ENCODE measurements at regions not wholly inside any gene's neighbourhood (a gene's known extent, or its start where the extent isn't known, plus 50 kb on each side); places are given as distances from the start of the nearest gene placed in this dataset.
"Not testable (repeated sequence)": the region's sequence is repeated elsewhere in the genome, so short reads cannot be mapped to it uniquely, and the experiment has no call there.

DNA sequence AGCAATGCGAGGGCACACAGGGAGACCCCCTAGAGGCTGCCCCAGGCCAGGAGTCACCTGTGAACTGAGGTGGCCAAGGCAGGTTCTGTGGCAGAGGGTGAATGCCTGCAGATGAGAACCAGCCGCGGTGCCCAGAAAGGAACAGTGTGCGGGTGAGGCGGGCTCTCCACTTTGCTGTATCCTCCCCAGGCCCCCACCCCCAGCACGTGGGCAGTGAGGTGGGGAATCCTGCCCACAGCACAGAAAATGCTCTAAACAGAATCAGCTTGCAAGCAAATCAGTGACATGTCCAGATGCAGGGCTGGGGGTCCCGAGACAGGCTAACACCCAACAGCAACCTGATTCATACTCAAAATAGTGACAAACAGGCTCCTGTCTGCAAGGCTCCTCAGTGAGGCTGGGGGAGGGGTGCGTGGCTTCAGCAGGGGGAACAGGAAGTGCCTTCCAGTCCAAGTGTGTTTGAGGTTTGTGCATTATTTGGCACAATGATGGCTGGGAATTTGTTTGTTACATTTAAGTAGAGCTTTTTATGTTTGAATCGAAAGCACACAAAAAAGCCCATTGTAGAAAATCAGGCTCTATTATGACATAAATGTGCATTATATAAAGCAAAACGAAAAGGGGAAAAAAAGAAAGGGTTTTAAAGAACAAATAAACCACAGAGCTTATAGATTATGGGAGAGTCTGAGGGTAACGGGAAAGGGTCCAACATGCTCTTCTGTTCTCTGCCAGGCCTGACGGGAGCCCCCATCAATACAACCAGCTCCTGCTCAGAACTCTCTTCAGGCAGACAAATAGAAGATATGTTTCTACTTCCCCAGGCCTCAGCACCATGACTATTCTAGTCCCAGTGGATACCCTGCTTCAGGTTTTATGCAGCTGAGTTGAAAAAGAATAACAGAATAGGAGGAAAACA is 201.3 kb downstream of the HSD17B3 start:
- H2AFZ ChIP-seq (ENCODE audit: low read depth, low read length) = peak overlapping the region; percentile 70
- ATAC-seq (ENCODE audit: insufficient read depth, low read depth) = peak; percentile 94

DNA sequence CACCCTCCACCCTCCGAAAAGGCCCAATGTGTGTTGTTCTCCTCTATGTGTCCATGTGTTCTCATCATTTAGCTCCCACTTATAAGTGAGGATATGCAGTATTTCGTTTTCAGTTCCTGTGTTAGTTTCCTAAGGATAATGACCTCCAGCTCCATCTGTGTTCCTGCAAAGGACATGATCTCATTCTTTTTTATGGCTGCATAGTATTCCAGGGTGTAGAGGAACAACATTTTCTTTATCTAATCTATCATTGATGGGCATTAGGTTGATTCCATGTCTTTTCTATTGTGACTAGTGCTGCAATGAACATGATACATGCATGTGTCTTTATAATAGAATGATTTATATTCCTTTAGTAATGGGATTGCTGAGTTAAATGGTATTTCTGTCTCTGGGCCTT is 211.3 kb downstream of the HSD17B3 start:
- ATAC-seq (ENCODE audit: insufficient read depth, low read depth) = not testable (repeated sequence)

More for the DNA sequence above, 201.3 kb downstream of the HSD17B3 start:
- Histone ChIP-seq H4K20me1 (ENCODE audit: insufficient read depth, low read length) (no peaks in the 10 kb centered on the region), H3K4me2 (ENCODE audit: insufficient read depth, low read length) (peak overlapping the region; percentile 50), H3K27me3 (ENCODE audit: insufficient read depth, low read length, poor library complexity) (no peaks in the 10 kb centered on the region), H3K4me1 (ENCODE audit: insufficient read depth, low read length) (peaks cover 21% of the 10 kb centered on the region), H3K36me3 (ENCODE audit: insufficient read depth, low read length) (no peaks in the 10 kb centered on the region), H3K9ac (ENCODE audit: low read depth, low read length) (0 out of 2 replicates have a peak overlapping the region, but pooled peaks have one; percentile 34), H3K9me3 (ENCODE audit: insufficient read depth, low read length, severe bottlenecking) (peaks cover 2% of the 10 kb centered on the region), H3K27ac (ENCODE audit: low read length) (peak overlapping the region; percentile 57), H3K79me2 (ENCODE audit: insufficient read depth, low read length) (no peaks in the 10 kb centered on the region), H3K4me3 (ENCODE audit: low read depth in 1 of 2, low read length in 2 of 2) (no peak overlapping the region)
- TF ChIP-seq, protein P1, sequence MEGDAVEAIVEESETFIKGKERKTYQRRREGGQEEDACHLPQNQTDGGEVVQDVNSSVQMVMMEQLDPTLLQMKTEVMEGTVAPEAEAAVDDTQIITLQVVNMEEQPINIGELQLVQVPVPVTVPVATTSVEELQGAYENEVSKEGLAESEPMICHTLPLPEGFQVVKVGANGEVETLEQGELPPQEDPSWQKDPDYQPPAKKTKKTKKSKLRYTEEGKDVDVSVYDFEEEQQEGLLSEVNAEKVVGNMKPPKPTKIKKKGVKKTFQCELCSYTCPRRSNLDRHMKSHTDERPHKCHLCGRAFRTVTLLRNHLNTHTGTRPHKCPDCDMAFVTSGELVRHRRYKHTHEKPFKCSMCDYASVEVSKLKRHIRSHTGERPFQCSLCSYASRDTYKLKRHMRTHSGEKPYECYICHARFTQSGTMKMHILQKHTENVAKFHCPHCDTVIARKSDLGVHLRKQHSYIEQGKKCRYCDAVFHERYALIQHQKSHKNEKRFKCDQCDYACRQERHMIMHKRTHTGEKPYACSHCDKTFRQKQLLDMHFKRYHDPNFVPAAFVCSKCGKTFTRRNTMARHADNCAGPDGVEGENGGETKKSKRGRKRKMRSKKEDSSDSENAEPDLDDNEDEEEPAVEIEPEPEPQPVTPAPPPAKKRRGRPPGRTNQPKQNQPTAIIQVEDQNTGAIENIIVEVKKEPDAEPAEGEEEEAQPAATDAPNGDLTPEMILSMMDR (IDR thresholded peaks at IDR 0.05; ENCODE audit: borderline replicate concordance, extremely low read depth, low read length, poor library complexity, severe bottlenecking) = no peak
- TF ChIP-seq EZH2 (IDR thresholded peaks at IDR 0.05; ENCODE audit: borderline replicate concordance, low read depth, low read length, severe bottlenecking) = no peak
- DNase-seq = peak; percentile 75

DNA sequence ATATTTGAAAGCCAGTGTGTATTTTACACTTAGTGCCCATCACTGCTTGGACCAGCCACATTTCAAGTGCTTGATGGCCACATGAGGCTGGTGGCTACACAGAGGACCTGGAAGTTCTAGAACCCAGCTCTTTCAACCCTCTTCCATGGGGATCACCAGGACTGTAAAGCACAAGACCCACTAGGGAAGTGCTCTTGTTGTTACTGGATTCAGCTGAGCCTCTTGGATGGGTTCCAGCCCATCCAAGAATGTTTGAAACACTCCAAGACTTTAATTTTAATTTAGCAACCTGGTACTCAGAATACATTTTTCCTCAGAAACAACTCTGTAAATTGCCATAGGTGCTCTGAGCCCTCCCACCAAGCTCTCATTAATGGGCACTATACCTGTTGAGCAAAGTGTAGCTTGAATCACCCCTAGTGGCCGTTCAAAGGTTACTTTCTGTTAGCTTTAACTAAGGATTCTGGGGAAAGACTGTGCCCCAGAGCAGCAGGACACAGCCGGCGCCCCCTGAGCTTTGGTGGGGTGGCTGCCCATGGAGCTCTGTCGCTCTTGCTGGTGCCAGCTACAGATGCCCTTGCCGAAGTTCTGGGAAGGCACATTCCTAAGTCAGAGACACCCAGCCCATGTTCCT is 212.4 kb downstream of the HSD17B3 start:
- peaks cover 2% of the 10 kb centered on the region for H3K27me3 ChIP-seq (ENCODE audit: insufficient read depth, low read length, poor library complexity)
- H3K4me1 ChIP-seq (ENCODE audit: insufficient read depth, low read length) = no peaks in the 10 kb centered on the region
- no peak overlapping the region for H3K4me2 ChIP-seq (ENCODE audit: insufficient read depth, low read length)
- H3K9me3 ChIP-seq (ENCODE audit: insufficient read depth, low read length, severe bottlenecking) = no peaks in the 10 kb centered on the region
- H2AFZ ChIP-seq (ENCODE audit: low read depth, low read length) = no peak overlapping the region
- ATAC-seq (ENCODE audit: insufficient read depth, low read depth) = no peak
- no peaks in the 10 kb centered on the region for H3K79me2 ChIP-seq (ENCODE audit: insufficient read depth, low read length)
- H3K4me3 ChIP-seq (ENCODE audit: low read depth in 1 of 2, low read length in 2 of 2) = no peak overlapping the region
- H4K20me1 ChIP-seq (ENCODE audit: insufficient read depth, low read length) = no peaks in the 10 kb centered on the region
- no peak overlapping the region for H3K9ac ChIP-seq (ENCODE audit: low read depth, low read length)
- DNase-seq = no peak
- no peak overlapping the region for H3K27ac ChIP-seq (ENCODE audit: low read length)
- no peak for TF ChIP-seq EZH2 (IDR thresholded peaks at IDR 0.05; ENCODE audit: borderline replicate concordance, low read depth, low read length, severe bottlenecking)
- TF ChIP-seq, protein P1 (IDR thresholded peaks at IDR 0.05; ENCODE audit: borderline replicate concordance, extremely low read depth, low read length, poor library complexity, severe bottlenecking) = no peak
- no peaks in the 10 kb centered on the region for H3K36me3 ChIP-seq (ENCODE audit: insufficient read depth, low read length)

More for the DNA sequence above, 211.3 kb downstream of the HSD17B3 start:
- H3K4me3 ChIP-seq (ENCODE audit: low read depth in 1 of 2, low read length in 2 of 2); H3K9ac ChIP-seq (ENCODE audit: low read depth, low read length); H3K79me2 ChIP-seq (ENCODE audit: insufficient read depth, low read length); H3K27me3 ChIP-seq (ENCODE audit: insufficient read depth, low read length, poor library complexity); H3K4me1 ChIP-seq (ENCODE audit: insufficient read depth, low read length); H2AFZ ChIP-seq (ENCODE audit: low read depth, low read length); H3K9me3 ChIP-seq (ENCODE audit: insufficient read depth, low read length, severe bottlenecking); H4K20me1 ChIP-seq (ENCODE audit: insufficient read depth, low read length); H3K4me2 ChIP-seq (ENCODE audit: insufficient read depth, low read length); DNase-seq; H3K27ac ChIP-seq (ENCODE audit: low read length); H3K36me3 ChIP-seq (ENCODE audit: insufficient read depth, low read length): not testable (repeated sequence)

DNA sequence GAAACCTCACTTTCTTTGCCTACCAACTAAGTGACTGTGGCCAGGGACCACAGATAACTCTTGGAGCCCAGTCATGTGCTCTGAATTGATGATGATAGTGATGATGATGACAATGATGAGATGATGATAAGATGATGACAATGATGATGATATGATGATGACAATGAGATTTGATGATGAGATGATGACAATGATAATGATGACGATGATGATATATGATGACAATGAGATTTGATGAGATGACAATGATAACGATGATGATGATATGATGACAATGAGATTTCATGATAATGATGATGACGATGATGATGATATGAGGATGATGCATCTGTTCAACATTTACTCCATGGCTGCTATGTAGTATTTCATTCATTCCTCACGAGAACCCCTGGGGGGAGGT is 213.0 kb downstream of the ERCC6L2 start:
- H4K20me1 ChIP-seq (ENCODE audit: insufficient read depth, low read length) = no peaks in the 10 kb centered on the region
- no peaks in the 10 kb centered on the region for H3K36me3 ChIP-seq (ENCODE audit: insufficient read depth, low read length)
- ATAC-seq (ENCODE audit: insufficient read depth, low read depth) = no peak
- TF ChIP-seq, protein P1 (IDR thresholded peaks at IDR 0.05; ENCODE audit: borderline replicate concordance, extremely low read depth, low read length, poor library complexity, severe bottlenecking) = no peak
- TF ChIP-seq EZH2 (IDR thresholded peaks at IDR 0.05; ENCODE audit: borderline replicate concordance, low read depth, low read length, severe bottlenecking) = no peak
- no peak overlapping the region for H3K4me2 ChIP-seq (ENCODE audit: insufficient read depth, low read length)
- no peak overlapping the region for H3K4me3 ChIP-seq (ENCODE audit: low read depth in 1 of 2, low read length in 2 of 2)
- H3K79me2 ChIP-seq (ENCODE audit: insufficient read depth, low read length) = no peaks in the 10 kb centered on the region
- no peak for DNase-seq
- H3K27ac ChIP-seq (ENCODE audit: low read length) = no peak overlapping the region
- H3K27me3 ChIP-seq (ENCODE audit: insufficient read depth, low read length, poor library complexity) = peaks cover 2% of the 10 kb centered on the region
- no peak overlapping the region for H3K9ac ChIP-seq (ENCODE audit: low read depth, low read length)
- H3K9me3 ChIP-seq (ENCODE audit: insufficient read depth, low read length, severe bottlenecking) = no peaks in the 10 kb centered on the region
- no peak overlapping the region for H2AFZ ChIP-seq (ENCODE audit: low read depth, low read length)
- no peaks in the 10 kb centered on the region for H3K4me1 ChIP-seq (ENCODE audit: insufficient read depth, low read length)

Data from DND-41 (cell line).